ENCODE measurements at regions not wholly inside any gene's neighbourhood (a gene's known extent, or its start where the extent isn't known, plus 50 kb on each side); places are given as distances from the start of the nearest gene placed in this dataset.

GRCh38 chr10:52484206-52485065 is 170.4 kb downstream of the DKK1 start:
- TF ChIP-seq CTCF (conservative IDR thresholded peaks at IDR 0.05; ENCODE audit: low read depth, low read length) (no peak), MXI1 (IDR thresholded peaks at IDR 0.05; ENCODE audit: borderline replicate concordance, low read depth, low read length) (no peak), RFX5 (IDR thresholded peaks at IDR 0.05; ENCODE audit: low read depth, low read length) (no peak), POLR2A (IDR thresholded peaks at IDR 0.05; ENCODE audit: low read depth, low read length) (no peak), MAZ (IDR thresholded peaks at IDR 0.05; ENCODE audit: borderline replicate concordance, low read depth, low read length) (no peak), USF2 (IDR thresholded peaks at IDR 0.05; ENCODE audit: low read depth, low read length) (no peak), RAD21 (IDR thresholded peaks at IDR 0.05; ENCODE audit: low read length) (no peak), BHLHE40 (IDR thresholded peaks at IDR 0.05; ENCODE audit: low read depth, low read length) (no peak), ELK1 (IDR thresholded peaks at IDR 0.05; ENCODE audit: borderline replicate concordance, low read depth, low read length) (no peak), SMC3 (IDR thresholded peaks at IDR 0.05; ENCODE audit: low read depth, low read length) (no peak), FOS (IDR thresholded peaks at IDR 0.05; ENCODE audit: low read depth, low read length) (no peak), CHD1 (IDR thresholded peaks at IDR 0.05; ENCODE audit: low read depth, low read length) (no peak)

All from IMR-90 (cell line).